Left lung (tissue), 4 donors: ENCODE measurements at regions not wholly inside any gene's neighbourhood (a gene's known extent, or its start where the extent isn't known, plus 50 kb on each side); places are given as distances from the start of the nearest gene placed in this dataset.
"Not testable (repeated sequence)": the region's sequence is repeated elsewhere in the genome, so short reads cannot be mapped to it uniquely, and the experiment has no call there.

Experiments used
- ATAC-seq: fragments of 200-7000 bp; cut with Tn5 transposase; one replicate; pipeline ENCODE4 v1.9.1; 2020; ENCODE audit warnings: moderate library complexity
- DNase-seq, 4 donors: peaks; one replicate each; pipeline ENCODE4 v3.0.0-alpha.2; 2013 to 2020
- H3K27ac ChIP-seq, 2 donors: fragments of 200-600 bp; sonication (generic) in 1 of 2; one replicate each; pipeline versions ENCODE4 v1.5.0 to v1.8.0; 2020 to 2021
- H3K27me3 ChIP-seq, 2 donors: fragments of 200-600 bp; sonication (generic) in 1 of 2; one replicate each; pipeline versions ENCODE4 v1.5.0 to v1.8.0; 2020 to 2021
- H3K36me3 ChIP-seq, 2 donors: fragments of 200-600 bp; sonication (generic) in 1 of 2; one replicate each; pipeline versions ENCODE4 v1.5.0 to v1.8.0; 2020 to 2021
- H3K4me1 ChIP-seq, 2 donors: fragments of 200-600 bp; one replicate each; pipeline ENCODE4 v1.8.0; 2021
- H3K4me3 ChIP-seq, 2 donors: fragments of 200-600 bp; sonication (generic) in 1 of 2; one replicate each; pipeline versions ENCODE4 v1.5.0 to v1.8.0; 2020 to 2021; ENCODE audit warnings: mild to moderate bottlenecking in 1 of 2
- H3K9me3 ChIP-seq, 2 donors: fragments of 200-600 bp; sonication (generic) in 1 of 2; one replicate each; pipeline versions ENCODE4 v1.5.0 to v1.8.0; 2020 to 2021
- intact Hi-C, 2 donors: fragments of 100-400 bp; cut with DNase I; formaldehyde crosslinking; loops; one replicate each; pipeline versions ENCODE4 v1.11.2 to v1.14.2; 2022
- TF ChIP-seq, protein P1 (sequence below), 2 donors: fragments of 200-600 bp; sonication (generic) in 1 of 2; IDR thresholded peaks; one replicate each; pipeline versions ENCODE4 v1.5.0 to v1.8.0; 2021; ENCODE audit warnings: antibody characterized with exemption in 2 of 2
- donor health status: DM: no; HTN: yes; CAD: no.
- donor health status: DM: no; HTN: no; CAD: no.

GRCh38 chr15:96860741-96861140 lies 530.2 kb downstream of the NR2F2 start:
- no peaks in the 10 kb centered on the region for H3K36me3 ChIP-seq
- H3K27me3 ChIP-seq = no peaks in the 10 kb centered on the region
- peak in 1 of 4 donors; percentile 12 for DNase-seq
- no peak overlapping the region for H3K4me3 ChIP-seq
- TF ChIP-seq, protein P1, sequence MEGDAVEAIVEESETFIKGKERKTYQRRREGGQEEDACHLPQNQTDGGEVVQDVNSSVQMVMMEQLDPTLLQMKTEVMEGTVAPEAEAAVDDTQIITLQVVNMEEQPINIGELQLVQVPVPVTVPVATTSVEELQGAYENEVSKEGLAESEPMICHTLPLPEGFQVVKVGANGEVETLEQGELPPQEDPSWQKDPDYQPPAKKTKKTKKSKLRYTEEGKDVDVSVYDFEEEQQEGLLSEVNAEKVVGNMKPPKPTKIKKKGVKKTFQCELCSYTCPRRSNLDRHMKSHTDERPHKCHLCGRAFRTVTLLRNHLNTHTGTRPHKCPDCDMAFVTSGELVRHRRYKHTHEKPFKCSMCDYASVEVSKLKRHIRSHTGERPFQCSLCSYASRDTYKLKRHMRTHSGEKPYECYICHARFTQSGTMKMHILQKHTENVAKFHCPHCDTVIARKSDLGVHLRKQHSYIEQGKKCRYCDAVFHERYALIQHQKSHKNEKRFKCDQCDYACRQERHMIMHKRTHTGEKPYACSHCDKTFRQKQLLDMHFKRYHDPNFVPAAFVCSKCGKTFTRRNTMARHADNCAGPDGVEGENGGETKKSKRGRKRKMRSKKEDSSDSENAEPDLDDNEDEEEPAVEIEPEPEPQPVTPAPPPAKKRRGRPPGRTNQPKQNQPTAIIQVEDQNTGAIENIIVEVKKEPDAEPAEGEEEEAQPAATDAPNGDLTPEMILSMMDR (IDR thresholded peaks at IDR 0.05) = no peak
- no peaks in the 10 kb centered on the region for H3K4me1 ChIP-seq
- intact Hi-C loops = no loop called here
- H3K9me3 ChIP-seq = no peaks in the 10 kb centered on the region
- no peak overlapping the region for H3K27ac ChIP-seq
- ATAC-seq = no peak

DNA sequence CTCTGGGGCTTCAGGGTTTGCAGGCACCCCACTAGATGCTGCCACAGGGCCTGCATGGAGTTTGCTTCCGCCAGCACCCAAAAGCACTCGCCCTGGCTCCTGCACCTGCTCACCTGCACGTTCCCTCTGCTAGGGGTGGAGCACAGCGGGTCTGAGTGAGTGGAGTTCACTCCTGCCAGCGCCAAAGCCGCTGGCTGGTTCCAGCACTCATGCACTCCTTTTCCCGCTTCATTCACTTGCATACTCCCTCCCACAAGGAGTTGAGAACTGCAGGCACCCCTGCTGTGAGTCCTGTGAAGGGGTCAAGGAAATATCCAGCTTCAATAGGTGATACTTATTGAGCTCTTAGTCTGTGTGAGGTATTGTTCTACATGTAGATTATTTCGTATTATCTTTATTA lies 537.5 kb downstream of the NR2F2 start:
- DNase-seq = no peak

DNA sequence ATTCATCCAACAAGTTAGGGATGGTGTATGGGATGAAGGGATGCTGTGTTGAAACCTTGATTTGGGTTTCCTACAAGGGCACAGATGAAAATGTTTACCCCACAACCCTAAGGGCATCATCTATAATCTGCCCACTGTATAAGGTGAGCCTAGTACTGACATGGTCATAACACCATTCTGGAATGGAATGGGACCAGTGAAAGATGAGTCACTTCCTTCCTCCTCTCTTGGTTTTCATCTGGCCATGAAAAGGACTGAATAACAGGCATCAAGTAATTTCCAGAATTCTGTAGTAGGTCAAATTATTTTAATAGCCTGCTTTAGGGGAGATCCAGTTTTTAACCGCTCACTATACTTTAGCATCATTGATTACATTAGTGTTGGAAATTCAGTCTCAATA lies 538.6 kb downstream of the NR2F2 start:
- intact Hi-C loops = no loop called here
- no peak overlapping the region for H3K27ac ChIP-seq
- H3K27me3 ChIP-seq = peaks cover 0 to 13% of the 10 kb centered on the region in 2 donors
- no peak for ATAC-seq
- no peaks in the 10 kb centered on the region for H3K4me1 ChIP-seq
- peaks cover 0 to 10% of the 10 kb centered on the region in 2 donors for H3K9me3 ChIP-seq
- TF ChIP-seq, protein P1 (IDR thresholded peaks at IDR 0.05) = no peak
- H3K4me3 ChIP-seq = no peak overlapping the region
- no peak for DNase-seq
- H3K36me3 ChIP-seq = no peaks in the 10 kb centered on the region

More for the DNA sequence above, 537.5 kb downstream of the NR2F2 start:
- no peak overlapping the region for H3K27ac ChIP-seq
- peaks cover 0 to 10% of the 10 kb centered on the region in 2 donors for H3K9me3 ChIP-seq
- no peaks in the 10 kb centered on the region for H3K4me1 ChIP-seq
- intact Hi-C loops = no loop called here
- no peak overlapping the region for H3K4me3 ChIP-seq
- H3K36me3 ChIP-seq = no peaks in the 10 kb centered on the region
- H3K27me3 ChIP-seq = peaks cover 0 to 13% of the 10 kb centered on the region in 2 donors
- TF ChIP-seq, protein P1 (IDR thresholded peaks at IDR 0.05) = no peak
- ATAC-seq = no peak

DNA sequence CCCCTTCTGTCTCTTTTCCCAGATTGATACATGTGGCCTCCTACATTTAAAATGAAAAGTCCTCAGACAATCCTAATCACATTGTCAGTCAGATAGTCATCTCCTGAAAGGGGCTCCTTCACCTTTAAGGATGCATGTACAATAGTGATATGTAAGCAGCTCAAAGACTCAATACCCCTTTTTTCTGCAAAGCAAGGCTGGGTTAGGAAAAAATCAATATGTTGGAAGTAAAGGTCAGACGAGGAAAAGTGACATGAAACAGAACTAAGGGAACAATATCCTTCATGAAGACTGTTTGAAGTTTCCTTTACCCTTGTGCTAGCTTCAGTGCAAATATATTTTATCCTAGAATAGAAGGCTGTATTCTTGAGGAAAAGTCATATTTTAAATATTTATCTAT lies 539.3 kb downstream of the NR2F2 start:
- intact Hi-C loops = no loop called here
- Histone ChIP-seq H3K36me3 (no peaks in the 10 kb centered on the region), H3K27ac (no peak overlapping the region), H3K4me1 (no peaks in the 10 kb centered on the region), H3K9me3 (peaks cover 0 to 10% of the 10 kb centered on the region in 2 donors), H3K4me3 (no peak overlapping the region), H3K27me3 (peaks cover 0 to 13% of the 10 kb centered on the region in 2 donors)
- DNase-seq (no peak), ATAC-seq (no peak)
- TF ChIP-seq, protein P1 (IDR thresholded peaks at IDR 0.05) = no peak

DNA sequence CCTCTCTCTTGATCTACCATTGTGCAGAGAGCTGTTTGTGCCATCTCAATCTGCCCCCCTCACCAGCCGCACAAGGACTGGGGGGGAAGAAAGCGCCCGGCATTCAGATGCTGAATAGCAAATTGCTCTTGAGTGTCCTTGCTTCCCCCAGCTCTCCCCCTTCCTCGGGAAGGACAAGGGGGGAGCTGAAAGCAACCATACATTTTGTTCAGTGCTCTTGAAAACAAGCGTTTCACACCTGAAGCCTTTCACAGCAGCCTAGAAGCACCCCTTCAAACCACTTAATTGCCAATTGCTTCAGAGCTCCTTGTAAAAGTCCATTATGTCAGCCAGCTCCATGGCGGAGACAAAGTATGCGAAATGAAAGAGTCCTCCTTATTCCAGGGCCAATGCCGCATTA lies 540.1 kb downstream of the NR2F2 start:
- DNase-seq = peak in 1 of 4 donors; percentile 69
- intact Hi-C loops = no loop called here
- peaks cover 0 to 13% of the 10 kb centered on the region in 2 donors for H3K27me3 ChIP-seq
- H3K4me1 ChIP-seq = no peaks in the 10 kb centered on the region
- no peak overlapping the region for H3K27ac ChIP-seq
- peaks cover 0 to 10% of the 10 kb centered on the region in 2 donors for H3K9me3 ChIP-seq
- no peaks in the 10 kb centered on the region for H3K36me3 ChIP-seq
- ATAC-seq = peak; percentile 88
- TF ChIP-seq, protein P1 (IDR thresholded peaks at IDR 0.05) = no peak
- H3K4me3 ChIP-seq = no peak overlapping the region

DNA sequence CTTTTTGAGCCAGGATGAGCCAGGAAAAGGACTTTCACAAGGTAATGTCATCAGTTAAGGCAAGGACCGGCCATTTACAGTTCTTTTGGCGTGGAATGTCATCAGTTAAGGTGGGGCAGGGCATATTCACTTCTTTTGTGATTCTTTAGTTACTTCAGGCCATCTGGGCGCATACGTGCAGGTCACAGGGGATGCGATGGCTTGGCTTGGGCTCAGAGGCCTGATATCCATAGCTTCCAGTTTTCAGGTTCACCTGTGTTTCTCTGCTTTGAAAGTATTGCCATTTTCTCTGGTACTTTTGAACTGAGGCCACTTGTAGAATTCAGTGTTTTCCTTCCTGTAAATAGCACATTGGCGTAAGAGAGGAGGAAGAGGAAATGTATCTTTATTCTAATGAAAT lies 546.9 kb downstream of the NR2F2 start:
- H3K4me3 ChIP-seq, ATAC-seq, H3K4me1 ChIP-seq, H3K9me3 ChIP-seq, intact Hi-C loops, H3K27ac ChIP-seq, DNase-seq, H3K27me3 ChIP-seq, H3K36me3 ChIP-seq: not testable (repeated sequence)
